Tibial artery (tissue), 4 donors: ENCODE measurements at regions not wholly inside any gene's neighbourhood (a gene's known extent, or its start where the extent isn't known, plus 50 kb on each side); places are given as distances from the start of the nearest gene placed in this dataset.

Experiments used
- DNase-seq, 2 donors: peaks; one replicate each; pipeline ENCODE4 v3.0.0-alpha.2; 2019
- H3K27ac ChIP-seq, 2 donors: fragments of 200-600 bp; sonication (generic) in 1 of 2; 1 replicate in 1 of 2; 2 replicates in 1 of 2; pipeline ENCODE4 v1.5.1; 2018 to 2019; ENCODE audit warnings: mild to moderate bottlenecking in 1 of 2
- H3K27me3 ChIP-seq, 2 donors: fragments of 200-600 bp; sonication (generic) in 1 of 2; one replicate each; pipeline versions ENCODE4 v1.5.1 to v1.6.0; 2016 to 2019
- H3K36me3 ChIP-seq, 3 donors: fragments of 200-600 bp; sonication (generic) in 2 of 3; one replicate each; pipeline ENCODE4 v1.5.1; 2016 to 2019; ENCODE audit warnings: mild to moderate bottlenecking in 2 of 3
- H3K4me1 ChIP-seq, 4 donors: fragments of 200-600 bp; sonication (generic) in 2 of 4; 1 replicate in 3 of 4; 2 replicates in 1 of 4; pipeline ENCODE4 v1.5.1; 2016 to 2019
- H3K4me3 ChIP-seq, 2 donors: fragments of 200-600 bp; sonication (generic) in 1 of 2; 1 replicate in 1 of 2; 2 replicates in 1 of 2; pipeline ENCODE4 v1.5.1; 2018 to 2019; ENCODE audit warnings: mild to moderate bottlenecking in 2 of 2
- H3K9me3 ChIP-seq, 3 donors: fragments of 200-600 bp; sonication (generic) in 1 of 3; one replicate each; pipeline ENCODE4 v1.5.1; 2016 to 2019
- CTCF ChIP-seq, 2 experiments: fragments of 200-600 bp in 1 of 2; fragments of 450-650 bp in 1 of 2; IDR thresholded peaks; one replicate each; pipeline ENCODE4 v1.5.1; 2017 to 2019; ENCODE audit warnings: antibody characterized with exemption in 2 of 2, mild to moderate bottlenecking in 1 of 2, moderate library complexity in 1 of 2
- intact Hi-C: fragments of 100-400 bp; cut with DNase I; formaldehyde crosslinking; loops from one replicate; pipeline ENCODE4 v1.15.0; 2023; ENCODE audit warnings: low total_unique reads

GRCh38 chr4:35216636-35217035 is 1027.7 kb downstream of the ARAP2 start:
- no peaks in the 10 kb centered on the region for H3K36me3 ChIP-seq
- TF ChIP-seq CTCF (IDR thresholded peaks at IDR 0.05), result no peak
- no peak overlapping the region for H3K4me3 ChIP-seq
- no peaks in the 10 kb centered on the region for H3K4me1 ChIP-seq
- H3K27ac ChIP-seq, result no peak overlapping the region
- DNase-seq, result no peak
- intact Hi-C loops, result no loop called here
- H3K9me3 ChIP-seq, result no peaks in the 10 kb centered on the region
- H3K27me3 ChIP-seq, result no peaks in the 10 kb centered on the region

DNA sequence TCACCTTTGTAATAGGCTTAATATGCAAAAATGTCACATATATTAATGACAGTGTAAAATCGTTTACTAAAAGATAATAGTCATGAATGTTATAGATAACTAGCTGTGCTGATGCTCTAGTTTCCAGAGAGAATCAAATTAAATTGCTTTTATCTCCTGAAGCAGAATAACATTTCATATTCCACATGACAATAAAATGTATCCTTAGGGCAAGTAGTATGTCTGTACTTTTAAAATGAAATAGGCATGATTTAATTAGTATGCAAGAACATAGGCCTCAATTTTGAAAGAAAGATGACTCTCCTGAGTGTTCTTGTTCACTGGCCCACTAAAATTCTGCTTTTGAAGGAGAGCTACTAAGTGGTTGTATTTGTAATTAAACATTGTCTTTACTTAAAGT is 1027.0 kb downstream of the ARAP2 start:
- no peak for DNase-seq
- TF ChIP-seq CTCF (IDR thresholded peaks at IDR 0.05), result no peak
- intact Hi-C loops, result no loop called here
- Histone ChIP-seq H3K36me3 (no peaks in the 10 kb centered on the region), H3K4me1 (no peaks in the 10 kb centered on the region), H3K9me3 (no peaks in the 10 kb centered on the region), H3K27me3 (no peaks in the 10 kb centered on the region), H3K4me3 (no peak overlapping the region), H3K27ac (no peak overlapping the region)

GRCh38 chr4:35228313-35228712 is 1016.0 kb downstream of the ARAP2 start:
- no peak overlapping the region for H3K4me3 ChIP-seq
- H3K9me3 ChIP-seq, result no peaks in the 10 kb centered on the region
- H3K4me1 ChIP-seq, result no peaks in the 10 kb centered on the region
- H3K36me3 ChIP-seq, result no peaks in the 10 kb centered on the region
- intact Hi-C loops, result no loop called here
- no peak for TF ChIP-seq CTCF (IDR thresholded peaks at IDR 0.05)
- no peak for DNase-seq
- no peak overlapping the region for H3K27ac ChIP-seq
- H3K27me3 ChIP-seq, result no peaks in the 10 kb centered on the region

DNA sequence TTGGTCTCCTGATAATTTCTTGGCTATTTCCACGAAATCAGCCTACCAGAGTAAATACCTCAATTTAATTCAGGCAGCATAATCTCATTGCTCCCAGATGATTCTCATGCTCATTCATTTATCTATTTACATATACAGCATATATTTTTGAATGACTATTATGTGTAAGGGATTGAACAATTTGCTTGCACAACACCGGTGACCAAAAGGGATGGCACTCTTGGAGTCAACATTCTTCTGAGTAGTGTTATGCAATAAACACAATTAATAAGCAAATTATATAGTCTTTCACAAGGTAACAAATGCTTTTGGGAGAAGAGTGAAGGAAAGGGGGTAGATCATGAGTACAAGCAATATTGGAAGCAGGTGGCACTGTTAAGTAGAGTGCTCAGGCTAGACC is 1015.3 kb downstream of the ARAP2 start:
- DNase-seq, result no peak
- no peak for TF ChIP-seq CTCF (IDR thresholded peaks at IDR 0.05)
- no peak overlapping the region for H3K27ac ChIP-seq
- H3K9me3 ChIP-seq, result no peaks in the 10 kb centered on the region
- H3K4me3 ChIP-seq, result no peak overlapping the region
- intact Hi-C loops, result no loop called here
- no peaks in the 10 kb centered on the region for H3K4me1 ChIP-seq
- H3K27me3 ChIP-seq, result no peaks in the 10 kb centered on the region
- no peaks in the 10 kb centered on the region for H3K36me3 ChIP-seq

DNA sequence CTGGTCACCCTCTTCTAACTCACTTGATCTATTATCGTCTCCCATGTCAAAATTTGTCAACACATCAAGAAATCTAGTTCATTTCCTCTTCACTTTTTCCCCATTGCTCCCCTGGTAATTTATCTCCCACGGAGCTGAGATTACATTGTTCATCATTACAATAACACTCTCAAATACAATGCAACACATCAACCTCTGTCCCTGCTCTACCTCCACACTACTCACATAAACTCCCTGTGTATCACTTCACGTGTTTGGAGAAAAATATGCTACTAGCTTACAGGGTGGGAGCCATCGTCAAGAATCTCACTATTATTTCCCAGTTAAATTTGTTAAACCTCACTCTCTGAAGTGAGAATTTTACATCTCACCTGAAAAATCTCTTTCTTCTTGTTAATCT is 1006.4 kb downstream of the ARAP2 start:
- Histone ChIP-seq H3K4me1 (no peaks in the 10 kb centered on the region), H3K4me3 (no peak overlapping the region), H3K36me3 (no peaks in the 10 kb centered on the region), H3K27ac (no peak overlapping the region), H3K27me3 (no peaks in the 10 kb centered on the region), H3K9me3 (no peaks in the 10 kb centered on the region)
- intact Hi-C loops, result no loop called here
- no peak for DNase-seq
- no peak for TF ChIP-seq CTCF (IDR thresholded peaks at IDR 0.05)

GRCh38 chr4:35238793-35239192 is 1005.5 kb downstream of the ARAP2 start:
- Histone ChIP-seq H3K27me3 (no peaks in the 10 kb centered on the region), H3K36me3 (no peaks in the 10 kb centered on the region), H3K4me1 (no peaks in the 10 kb centered on the region), H3K27ac (no peak overlapping the region), H3K4me3 (no peak overlapping the region), H3K9me3 (no peaks in the 10 kb centered on the region)
- intact Hi-C loops, result no loop called here
- no peak for TF ChIP-seq CTCF (IDR thresholded peaks at IDR 0.05)
- no peak for DNase-seq
